GM18858 (cell line): ENCODE measurements at regions not wholly inside any gene's neighbourhood (a gene's known extent, or its start where the extent isn't known, plus 50 kb on each side); places are given as distances from the start of the nearest gene placed in this dataset.

ENCODE experiments used
- ATAC-seq: cut with Tn5 transposase; IDR thresholded peaks from one replicate; pipeline ENCODE4 v1.9.1; 2021; ENCODE audit not compliant: unreplicated experiment

DNA sequence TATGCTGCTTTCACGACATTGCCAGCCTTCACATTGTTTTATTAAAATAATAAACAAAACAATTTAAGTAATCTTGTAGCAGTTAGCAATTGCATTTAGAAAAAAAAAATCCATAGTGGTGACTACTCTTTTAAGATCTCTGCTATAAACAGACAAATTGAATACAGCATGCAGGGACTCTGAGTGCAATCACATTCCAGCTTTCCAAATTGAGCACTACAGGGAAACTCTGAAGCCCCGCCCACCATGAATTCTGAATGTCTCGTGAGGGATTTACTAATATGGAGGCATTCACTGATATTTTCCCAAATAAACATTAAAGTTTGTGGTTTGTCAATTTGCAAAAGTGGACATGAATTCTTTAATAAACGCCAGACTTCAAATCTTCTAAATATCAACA lies 698.8 kb downstream of the LIG4 start:
- no peak for ATAC-seq

- ATAC-seq = no peak
Observed at GRCh38 chr13:107512551-107512950, 702.8 kb downstream of the LIG4 start.

GRCh38 chr13:107497661-107498060 lies 717.7 kb downstream of the LIG4 start:
- ATAC-seq = no peak

- ATAC-seq = no peak
Observed at GRCh38 chr13:107493266-107493665, 722.1 kb downstream of the LIG4 start.

GRCh38 chr13:107482688-107483087 lies 732.6 kb downstream of the LIG4 start:
- no peak for ATAC-seq

GRCh38 chr13:107480130-107480529 lies 735.2 kb downstream of the LIG4 start:
- no peak for ATAC-seq

- no peak for ATAC-seq
Observed at GRCh38 chr13:107477772-107478379, 737.5 kb downstream of the LIG4 start.

DNA sequence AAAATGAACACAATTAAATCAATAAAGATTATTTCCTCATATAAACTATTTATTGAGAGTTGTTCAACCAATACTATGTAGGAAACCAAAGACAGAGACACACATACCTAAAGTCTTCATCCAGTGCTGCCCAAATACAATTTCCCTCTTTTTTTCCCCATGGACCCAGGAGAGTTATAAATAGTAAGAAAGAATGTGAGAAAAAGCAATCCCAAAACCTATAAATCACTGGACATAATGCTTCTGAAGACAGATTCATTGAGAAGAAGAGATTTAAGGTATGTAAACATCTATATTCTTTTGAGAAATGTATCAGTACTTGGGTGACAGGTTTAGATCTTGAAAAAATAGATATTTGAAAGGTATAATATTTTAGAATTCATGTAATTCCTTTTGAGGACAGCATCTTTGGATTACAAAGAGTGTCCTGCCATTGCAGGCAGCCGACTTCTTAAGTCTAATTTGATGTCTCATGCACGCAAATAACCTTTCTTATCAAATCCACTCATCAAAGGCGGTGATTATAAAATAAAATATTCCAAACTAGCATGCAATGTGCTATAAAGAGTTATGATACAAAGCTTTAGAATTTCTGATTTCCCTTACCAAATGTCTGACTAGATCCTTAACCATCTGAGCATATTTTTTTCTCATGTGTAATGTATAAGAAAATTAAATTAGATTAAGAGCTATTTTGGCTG lies 739.4 kb downstream of the LIG4 start:
- ATAC-seq = no peak

DNA sequence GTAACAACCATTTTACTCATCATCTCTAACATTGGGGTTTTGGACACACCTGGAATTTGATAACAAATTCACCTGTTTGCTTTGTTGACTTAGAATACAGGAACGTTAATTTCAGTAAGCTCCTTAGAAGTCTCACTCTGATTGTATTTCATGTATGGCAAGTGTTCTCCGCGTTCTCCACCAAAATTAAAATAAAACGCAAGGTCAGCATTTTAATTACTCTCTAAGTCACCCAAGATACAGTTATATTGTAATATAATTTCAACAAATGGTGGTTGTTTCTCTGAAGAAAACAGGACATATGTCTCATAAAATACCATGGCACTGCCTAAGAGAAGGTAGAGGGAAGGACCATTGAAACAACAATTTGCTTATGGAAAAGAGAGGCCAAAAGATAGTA lies 742.1 kb downstream of the LIG4 start:
- ATAC-seq = no peak

GRCh38 chr13:107466326-107467099 lies 748.8 kb downstream of the LIG4 start:
- no peak for ATAC-seq

GRCh38 chr13:107462501-107462900 lies 752.8 kb downstream of the LIG4 start:
- ATAC-seq = no peak

DNA sequence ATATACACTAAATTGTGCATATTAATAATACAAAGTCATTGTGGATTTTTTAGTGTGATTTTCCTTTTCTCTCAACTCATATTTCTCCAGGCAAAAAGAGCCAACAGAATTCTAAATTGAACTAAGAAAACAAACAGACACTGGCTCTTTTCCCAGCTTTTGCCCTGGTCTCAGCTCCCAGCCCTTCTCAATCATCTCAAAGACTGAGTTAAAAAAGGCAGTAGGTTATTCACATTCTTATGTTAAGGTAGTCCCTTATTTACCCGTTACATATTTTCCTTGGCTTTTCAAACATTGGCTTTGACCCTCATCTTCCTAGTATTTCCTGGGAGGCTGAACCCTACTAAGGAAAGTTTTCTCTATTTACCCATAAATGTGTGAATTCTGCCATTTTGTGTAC lies 753.6 kb downstream of the LIG4 start:
- no peak for ATAC-seq

DNA sequence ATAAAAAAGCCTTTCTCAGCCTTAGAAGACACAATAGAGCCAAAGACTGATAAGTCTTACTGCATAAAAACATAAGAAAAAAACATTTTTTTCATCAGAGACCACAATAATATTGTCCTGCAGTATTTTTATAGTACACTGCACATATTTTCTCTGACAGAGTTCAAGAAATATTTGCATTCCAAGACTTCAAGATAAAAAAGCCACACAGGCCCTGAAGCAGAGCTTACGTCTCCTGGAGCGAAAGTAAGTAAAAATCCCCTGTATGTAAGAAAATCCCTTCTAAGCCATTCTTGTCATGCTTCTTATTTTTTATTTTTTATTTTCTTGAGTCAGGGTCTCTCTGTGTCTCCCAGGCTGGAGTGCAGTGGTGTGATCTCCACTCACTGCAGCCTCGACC lies 755.9 kb downstream of the LIG4 start:
- no peak for ATAC-seq

DNA sequence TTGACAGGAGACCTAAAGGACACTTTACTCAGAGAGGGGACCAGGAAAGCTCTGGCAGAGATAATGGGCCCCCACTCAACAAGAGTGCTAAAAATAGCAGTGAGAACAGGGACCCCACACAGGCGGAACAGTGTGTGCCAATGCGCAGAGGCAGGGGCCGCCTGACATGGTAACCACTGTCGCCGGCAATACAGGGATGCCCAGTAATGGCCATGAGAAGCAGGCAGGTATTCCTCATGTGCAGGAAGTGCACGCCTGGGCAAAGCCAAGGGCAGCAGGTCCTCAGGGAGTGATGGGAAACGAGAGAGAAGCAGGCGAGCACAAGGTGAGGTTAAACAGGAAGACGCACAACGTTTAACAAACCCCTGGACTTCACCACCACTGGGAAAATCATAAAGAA lies 757.1 kb downstream of the LIG4 start:
- no peak for ATAC-seq

GRCh38 chr13:107457686-107458085 lies 757.6 kb downstream of the LIG4 start:
- no peak for ATAC-seq

- no peak for ATAC-seq
Observed at GRCh38 chr13:107456431-107456830, 758.9 kb downstream of the LIG4 start.

DNA sequence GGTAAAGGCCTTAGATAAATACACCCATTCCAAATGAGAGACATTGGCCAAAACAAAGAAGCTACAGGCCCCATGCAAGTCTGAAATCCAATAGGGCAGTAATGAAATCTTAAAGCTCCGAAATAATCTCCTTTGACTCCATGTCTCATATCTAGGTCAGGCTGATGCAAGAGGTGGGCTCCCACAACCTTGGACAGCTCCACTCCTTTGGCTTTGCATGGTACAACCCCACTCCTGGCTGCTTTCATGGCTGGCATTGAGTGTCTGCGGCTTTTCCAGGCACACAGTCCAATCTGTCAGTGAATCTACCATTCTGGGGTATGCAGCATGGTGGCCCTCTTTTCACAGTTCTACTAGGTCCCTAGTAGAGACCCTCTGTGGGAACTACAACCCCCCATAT lies 762.5 kb downstream of the LIG4 start:
- ATAC-seq = no peak

GRCh38 chr13:107450931-107451330 lies 764.4 kb downstream of the LIG4 start:
- no peak for ATAC-seq

DNA sequence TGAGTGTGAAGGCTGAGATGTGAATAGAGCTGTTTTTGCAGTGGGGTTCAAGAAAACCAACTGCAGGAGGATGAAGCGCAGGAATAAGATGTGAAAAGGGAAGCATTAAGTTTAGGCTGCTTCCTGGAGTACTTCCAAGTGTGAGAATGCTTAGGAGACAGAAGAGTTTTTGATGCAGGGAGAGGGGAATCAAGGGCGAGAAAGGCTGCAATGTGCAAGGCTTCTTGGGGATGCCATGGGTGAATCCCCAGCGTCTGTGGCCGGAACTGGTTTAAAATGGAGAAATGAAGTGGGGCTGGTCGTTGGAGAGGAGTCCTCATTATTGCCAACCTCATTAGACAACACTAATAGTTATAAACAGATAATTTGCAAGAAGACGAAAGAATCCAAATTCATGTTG lies 764.9 kb downstream of the LIG4 start:
- no peak for ATAC-seq

DNA sequence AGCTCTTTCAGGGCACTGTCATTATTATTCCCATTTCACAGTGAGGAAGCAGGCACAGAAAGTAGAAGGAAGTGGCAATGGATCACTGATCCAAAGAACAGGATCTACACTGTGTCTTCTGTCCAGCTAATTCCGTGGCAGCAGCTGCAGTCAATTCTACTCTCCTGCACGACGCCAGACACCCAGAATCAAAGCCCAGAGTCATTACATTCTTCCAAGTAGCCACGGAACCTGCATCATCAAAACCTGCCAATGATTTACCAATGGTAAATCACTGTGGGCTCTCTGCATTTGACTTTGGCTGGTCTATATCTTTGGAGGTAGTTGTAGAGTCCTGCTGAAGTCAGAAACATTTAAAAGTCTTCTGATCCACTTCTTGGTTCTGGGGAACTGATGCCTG lies 767.7 kb downstream of the LIG4 start:
- no peak for ATAC-seq

GRCh38 chr13:107441279-107441678 lies 774.1 kb downstream of the LIG4 start:
- no peak for ATAC-seq

- ATAC-seq = no peak
Observed at GRCh38 chr13:107438251-107438650, 777.1 kb downstream of the LIG4 start.
